Adrenal gland (tissue), 5 donors: ENCODE measurements at regions not wholly inside any gene's neighbourhood (a gene's known extent, or its start where the extent isn't known, plus 50 kb on each side); places are given as distances from the start of the nearest gene placed in this dataset.

Source experiments
- POLR2A ChIP-seq, 2 donors: fragments of 450-650 bp; IDR thresholded peaks; one replicate each; pipeline ENCODE4 v1.6.1; 2017; ENCODE audit warnings: antibody characterized with exemption in 2 of 2, mild to moderate bottlenecking in 2 of 2, moderate library complexity in 1 of 2
- TF ChIP-seq, protein P1 (sequence below), 6 experiments: fragments of 450-650 bp in 4 of 6; fragments of 200-600 bp in 2 of 6; sonication (generic) in 1 of 6; IDR thresholded peaks; 1 replicate in 5 of 6; 2 replicates in 1 of 6; pipeline versions ENCODE4 v1.5.1 to v1.8.0; 2016 to 2021; ENCODE audit warnings: antibody characterized with exemption in 6 of 6, mild to moderate bottlenecking in 2 of 6, moderate library complexity in 1 of 6
- donor health status: DM: no; HTN: no; CAD: no.

DNA sequence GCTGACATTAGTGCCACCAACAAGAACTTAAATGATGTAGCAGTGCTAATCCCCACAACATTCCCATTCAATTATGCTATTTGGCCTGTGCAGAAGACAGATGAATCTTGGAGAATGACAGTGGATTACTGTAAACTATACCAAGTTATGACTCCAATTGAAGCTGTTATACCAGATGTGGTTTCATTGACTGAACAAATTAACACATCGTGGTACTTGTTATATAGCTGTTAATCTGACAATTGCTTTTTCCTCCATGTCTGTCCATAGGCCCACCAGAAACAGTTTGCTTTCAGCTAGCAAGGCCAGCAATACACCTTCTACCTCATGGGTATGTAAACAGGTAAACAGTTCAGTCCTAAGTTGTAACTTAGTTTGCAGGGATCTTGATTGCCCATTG lies 101.1 kb downstream of the S1PR1 start:
- TF ChIP-seq, protein P1, sequence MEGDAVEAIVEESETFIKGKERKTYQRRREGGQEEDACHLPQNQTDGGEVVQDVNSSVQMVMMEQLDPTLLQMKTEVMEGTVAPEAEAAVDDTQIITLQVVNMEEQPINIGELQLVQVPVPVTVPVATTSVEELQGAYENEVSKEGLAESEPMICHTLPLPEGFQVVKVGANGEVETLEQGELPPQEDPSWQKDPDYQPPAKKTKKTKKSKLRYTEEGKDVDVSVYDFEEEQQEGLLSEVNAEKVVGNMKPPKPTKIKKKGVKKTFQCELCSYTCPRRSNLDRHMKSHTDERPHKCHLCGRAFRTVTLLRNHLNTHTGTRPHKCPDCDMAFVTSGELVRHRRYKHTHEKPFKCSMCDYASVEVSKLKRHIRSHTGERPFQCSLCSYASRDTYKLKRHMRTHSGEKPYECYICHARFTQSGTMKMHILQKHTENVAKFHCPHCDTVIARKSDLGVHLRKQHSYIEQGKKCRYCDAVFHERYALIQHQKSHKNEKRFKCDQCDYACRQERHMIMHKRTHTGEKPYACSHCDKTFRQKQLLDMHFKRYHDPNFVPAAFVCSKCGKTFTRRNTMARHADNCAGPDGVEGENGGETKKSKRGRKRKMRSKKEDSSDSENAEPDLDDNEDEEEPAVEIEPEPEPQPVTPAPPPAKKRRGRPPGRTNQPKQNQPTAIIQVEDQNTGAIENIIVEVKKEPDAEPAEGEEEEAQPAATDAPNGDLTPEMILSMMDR (IDR thresholded peaks at IDR 0.05): no peak
- no peak for TF ChIP-seq POLR2A (IDR thresholded peaks at IDR 0.05)
